Natural killer cell (primary cell): ENCODE measurements at regions not wholly inside any gene's neighbourhood (a gene's known extent, or its start where the extent isn't known, plus 50 kb on each side); places are given as distances from the start of the nearest gene placed in this dataset.
A peak's percentile ranks its signal among the peaks of the same experiment; 100 is the strongest.
"Not testable (repeated sequence)": the region's sequence is repeated elsewhere in the genome, so short reads cannot be mapped to it uniquely, and the experiment has no call there.

Experiments
- ATAC-seq, 3 donors: fragments of 150-1000 bp in 2 of 3; fragments of 200-7000 bp in 1 of 3; cut with Tn5 transposase; 1 replicate in 1 of 3; 2 replicates in 2 of 3; pipeline ENCODE4 v1.10.0; 2021; ENCODE audit warnings: mild to moderate bottlenecking in 2 of 3, moderate library complexity in 2 of 3
- DNase-seq, 2 donors: peaks; one replicate each; pipeline versions ENCODE4 v3.0.0 to v3.0.0-alpha.2; 2013 to 2021; ENCODE audit warnings: mixed read lengths in 1 of 2
- H3K27ac ChIP-seq: one replicate; pipeline ENCODE4 v1.5.1; 2013; ENCODE audit warnings: mild to moderate bottlenecking, low read length
- H3K27me3 ChIP-seq: one replicate; pipeline ENCODE4 v1.6.1; 2013; ENCODE audit warnings: low read length; ENCODE audit not compliant: control insufficient read depth, insufficient read depth
- H3K36me3 ChIP-seq: one replicate; pipeline ENCODE4 v1.6.1; 2013; ENCODE audit warnings: low read length; ENCODE audit not compliant: control insufficient read depth, insufficient read depth
- H3K4me1 ChIP-seq: one replicate; pipeline ENCODE4 v1.6.1; 2013; ENCODE audit warnings: low read length; ENCODE audit not compliant: control insufficient read depth, insufficient read depth
- H3K4me3 ChIP-seq: one replicate; pipeline ENCODE4 v1.5.1; 2013; ENCODE audit warnings: low read length
- H3K9me3 ChIP-seq: one replicate; pipeline ENCODE4 v1.6.1; 2013; ENCODE audit warnings: low read length; ENCODE audit not compliant: control insufficient read depth, insufficient read depth
- H3K27ac Mint-ChIP-seq, 2 donors: one replicate each; pipeline ENCODE4 v1.8.0; 2022; ENCODE audit warnings: mild to moderate bottlenecking in 2 of 2, mixed read lengths in 2 of 2, moderate library complexity in 1 of 2
- H3K27me3 Mint-ChIP-seq, 2 donors: one replicate each; pipeline ENCODE4 v1.8.0; 2022; ENCODE audit warnings: low read depth in 2 of 2, mixed read lengths in 2 of 2
- H3K36me3 Mint-ChIP-seq: one replicate; pipeline ENCODE4 v1.8.0; 2022; ENCODE audit warnings: mixed read lengths
- H3K4me1 Mint-ChIP-seq, 2 donors: one replicate each; pipeline ENCODE4 v1.8.0; 2022; ENCODE audit warnings: mixed read lengths in 2 of 2
- H3K4me3 Mint-ChIP-seq: one replicate; pipeline ENCODE4 v1.8.0; 2022; ENCODE audit warnings: mild to moderate bottlenecking, moderate library complexity, mixed read lengths
- H3K9me3 Mint-ChIP-seq, 2 donors: one replicate each; pipeline ENCODE4 v1.8.0; 2022; ENCODE audit warnings: mixed read lengths in 2 of 2
- WGBS: methylation state at CpG from one replicate; pipeline ENCODE4 v1.1.7; 2013; ENCODE audit warnings: missing lambda C conversion rate; ENCODE audit not compliant: insufficient coverage; 5-methylcytosine and 5-hydroxymethylcytosine counted together
- intact Hi-C: fragments of 100-400 bp; cut with micrococcal nuclease; formaldehyde crosslinking; loops from one replicate; pipeline ENCODE4 v1.14.2; 2022
- TF ChIP-seq, protein P1 (sequence below): fragments of 200-600 bp; IDR thresholded peaks from one replicate; pipeline ENCODE4 v1.8.0; 2022; ENCODE audit warnings: antibody characterized with exemption

DNA sequence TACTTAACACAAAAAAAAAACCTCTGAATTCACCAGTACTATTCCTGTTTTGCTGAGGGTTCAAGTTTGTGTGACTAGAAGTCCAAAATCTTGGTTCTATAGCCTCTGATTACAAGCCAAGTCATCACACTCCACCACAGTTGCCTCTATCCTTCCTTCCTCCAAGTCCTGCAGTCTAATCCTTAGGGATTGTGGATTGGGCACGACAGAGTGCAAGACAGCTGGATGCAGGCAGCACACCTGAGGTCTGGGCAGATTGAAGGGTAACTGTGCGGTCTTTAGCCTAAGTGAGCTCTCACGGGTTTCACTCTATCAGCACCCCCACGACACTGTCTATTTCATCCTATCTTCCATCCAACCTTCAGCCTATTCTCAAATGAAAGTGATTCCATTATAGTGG is 299.4 kb upstream of the ID2 start:
- no peaks in the 10 kb centered on the region for H3K9me3 ChIP-seq
- H3K9me3 Mint-ChIP-seq = no peaks in the 10 kb centered on the region
- H3K4me1 ChIP-seq = peaks cover 29% of the 10 kb centered on the region
- H3K27me3 Mint-ChIP-seq = no peaks in the 10 kb centered on the region
- TF ChIP-seq, protein P1, sequence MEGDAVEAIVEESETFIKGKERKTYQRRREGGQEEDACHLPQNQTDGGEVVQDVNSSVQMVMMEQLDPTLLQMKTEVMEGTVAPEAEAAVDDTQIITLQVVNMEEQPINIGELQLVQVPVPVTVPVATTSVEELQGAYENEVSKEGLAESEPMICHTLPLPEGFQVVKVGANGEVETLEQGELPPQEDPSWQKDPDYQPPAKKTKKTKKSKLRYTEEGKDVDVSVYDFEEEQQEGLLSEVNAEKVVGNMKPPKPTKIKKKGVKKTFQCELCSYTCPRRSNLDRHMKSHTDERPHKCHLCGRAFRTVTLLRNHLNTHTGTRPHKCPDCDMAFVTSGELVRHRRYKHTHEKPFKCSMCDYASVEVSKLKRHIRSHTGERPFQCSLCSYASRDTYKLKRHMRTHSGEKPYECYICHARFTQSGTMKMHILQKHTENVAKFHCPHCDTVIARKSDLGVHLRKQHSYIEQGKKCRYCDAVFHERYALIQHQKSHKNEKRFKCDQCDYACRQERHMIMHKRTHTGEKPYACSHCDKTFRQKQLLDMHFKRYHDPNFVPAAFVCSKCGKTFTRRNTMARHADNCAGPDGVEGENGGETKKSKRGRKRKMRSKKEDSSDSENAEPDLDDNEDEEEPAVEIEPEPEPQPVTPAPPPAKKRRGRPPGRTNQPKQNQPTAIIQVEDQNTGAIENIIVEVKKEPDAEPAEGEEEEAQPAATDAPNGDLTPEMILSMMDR = no peak
- no peaks in the 10 kb centered on the region for H3K27me3 ChIP-seq
- H3K4me3 ChIP-seq = no peak overlapping the region
- no peak for DNase-seq
- WGBS = 92% methylated on average over 4 of the region's 4 CpGs
- H3K4me3 Mint-ChIP-seq = no peak overlapping the region
- H3K36me3 Mint-ChIP-seq = no peaks in the 10 kb centered on the region
- H3K27ac Mint-ChIP-seq = peak overlapping the region in 1 of 2 donors; percentile 10
- peaks cover 3% of the 10 kb centered on the region for H3K36me3 ChIP-seq
- ATAC-seq = no peak
- no peak overlapping the region for H3K27ac ChIP-seq
- H3K4me1 Mint-ChIP-seq = peaks cover 40 to 54% of the 10 kb centered on the region in 2 donors
- intact Hi-C loops = loop anchor here (5.0 kb wide), 1 partner anchor 40 kb away; no protein-coding TSS in a partner anchor

DNA sequence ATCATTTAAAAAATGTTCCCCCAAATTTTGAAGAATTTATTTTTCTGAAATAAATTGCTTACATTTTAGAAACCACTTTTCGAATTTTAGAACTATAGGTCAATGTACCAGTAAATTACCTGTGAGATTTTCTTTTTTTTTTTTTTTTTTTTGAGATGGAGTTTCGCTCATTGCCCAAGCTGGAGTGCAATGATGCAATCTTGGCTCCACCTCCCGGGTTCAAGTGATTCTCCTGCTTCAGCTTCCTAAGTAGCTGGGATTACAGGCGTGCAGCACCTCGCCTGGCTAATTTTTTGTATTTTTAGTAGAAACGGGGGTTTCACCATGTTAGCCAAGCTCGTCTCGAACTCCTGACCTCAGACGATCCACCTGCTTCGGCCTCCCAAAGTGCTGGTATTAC is 295.1 kb upstream of the ID2 start:
- WGBS = 94% methylated on average over 5 of the region's 10 CpGs
- H3K4me3 Mint-ChIP-seq, H3K4me3 ChIP-seq, H3K36me3 Mint-ChIP-seq, ATAC-seq, H3K36me3 ChIP-seq, H3K9me3 Mint-ChIP-seq, H3K27ac Mint-ChIP-seq, H3K27me3 Mint-ChIP-seq, H3K9me3 ChIP-seq, H3K27ac ChIP-seq, H3K27me3 ChIP-seq, H3K4me1 ChIP-seq, DNase-seq, intact Hi-C loops: not testable (repeated sequence)
- peaks cover 8 to 35% of the 10 kb centered on the region in 2 donors for H3K4me1 Mint-ChIP-seq

DNA sequence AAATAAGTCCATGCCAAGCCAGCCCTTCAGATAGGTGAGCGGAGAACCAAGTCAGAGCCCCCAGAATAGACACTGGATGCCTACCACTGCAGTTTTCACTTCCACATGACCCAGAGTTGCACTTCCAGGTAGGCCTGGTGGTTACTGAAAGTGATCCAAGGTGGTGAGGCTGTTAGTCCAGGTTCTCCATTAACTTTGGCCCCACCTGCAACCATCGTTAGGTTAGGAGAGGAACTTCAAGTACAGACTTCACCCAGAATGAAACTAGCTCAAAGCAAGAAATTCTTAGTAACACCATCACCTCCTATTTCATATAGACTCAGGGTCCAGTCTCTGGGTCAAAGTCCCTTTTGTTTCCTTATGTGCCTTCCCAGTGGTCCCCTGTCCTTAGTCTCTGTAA is 293.1 kb upstream of the ID2 start:
- H3K9me3 Mint-ChIP-seq = no peaks in the 10 kb centered on the region
- intact Hi-C loops = no loop called here
- no peak overlapping the region for H3K4me3 Mint-ChIP-seq
- no peak overlapping the region for H3K27ac ChIP-seq
- H3K4me1 ChIP-seq = peaks cover 4% of the 10 kb centered on the region
- no peaks in the 10 kb centered on the region for H3K27me3 ChIP-seq
- no peaks in the 10 kb centered on the region for H3K9me3 ChIP-seq
- TF ChIP-seq, protein P1 = no peak
- H3K4me1 Mint-ChIP-seq = peaks cover 8 to 23% of the 10 kb centered on the region in 2 donors
- H3K27ac Mint-ChIP-seq = no peak overlapping the region
- WGBS = 97% methylated on average over 2 of the region's 2 CpGs
- H3K36me3 Mint-ChIP-seq = no peaks in the 10 kb centered on the region
- peaks cover 10% of the 10 kb centered on the region for H3K36me3 ChIP-seq
- H3K27me3 Mint-ChIP-seq = no peaks in the 10 kb centered on the region
- no peak overlapping the region for H3K4me3 ChIP-seq
- no peak for DNase-seq
- no peak for ATAC-seq

DNA sequence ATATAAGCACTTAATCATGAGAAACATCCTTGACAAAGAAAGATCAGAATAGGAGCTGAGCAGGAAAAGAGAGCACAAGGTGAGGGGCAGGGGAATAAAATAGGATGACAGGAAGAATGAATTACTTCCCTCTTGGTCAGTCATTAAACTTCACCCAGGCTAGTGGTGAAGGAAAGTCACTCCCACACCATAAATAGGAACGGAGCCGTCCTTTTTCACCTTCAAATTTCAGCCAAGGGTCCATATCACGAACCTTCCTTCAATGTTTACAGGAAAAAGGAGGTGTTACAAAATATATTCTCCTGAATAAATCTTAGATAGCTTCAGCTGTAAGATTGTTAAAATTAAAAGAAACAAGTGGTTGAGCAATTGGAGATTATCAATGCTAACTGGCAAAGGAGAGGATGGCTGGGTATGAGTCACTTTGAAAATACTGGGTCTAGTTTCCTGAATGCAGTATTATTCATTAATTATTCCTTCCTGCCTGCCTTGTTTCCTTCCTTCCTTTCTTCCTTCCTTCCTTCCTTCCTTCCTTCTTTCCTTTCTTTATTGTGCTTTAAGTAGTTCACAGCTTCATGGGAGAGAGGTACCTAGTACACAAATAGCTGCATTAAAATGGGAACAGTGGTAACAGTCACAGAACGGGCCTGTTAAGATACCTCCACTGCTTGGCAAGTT is 292.3 kb upstream of the ID2 start:
- peak overlapping the region in 1 of 2 donors; percentile 65 for H3K27ac Mint-ChIP-seq
- H3K9me3 Mint-ChIP-seq = no peaks in the 10 kb centered on the region
- H3K4me1 Mint-ChIP-seq = peaks cover 6 to 19% of the 10 kb centered on the region in 2 donors
- no peaks in the 10 kb centered on the region for H3K27me3 Mint-ChIP-seq
- WGBS = 0% methylated on average over 1 of the region's 4 CpGs
- intact Hi-C loops = no loop called here
- peaks cover 12% of the 10 kb centered on the region for H3K4me1 ChIP-seq
- no peak overlapping the region for H3K4me3 Mint-ChIP-seq
- TF ChIP-seq, protein P1 = no peak
- H3K36me3 Mint-ChIP-seq = no peaks in the 10 kb centered on the region
- no peak for DNase-seq
- H3K4me3 ChIP-seq = no peak overlapping the region
- ATAC-seq = no peak
- H3K27me3 ChIP-seq = no peaks in the 10 kb centered on the region
- H3K9me3 ChIP-seq = no peaks in the 10 kb centered on the region
- no peak overlapping the region for H3K27ac ChIP-seq
- peaks cover 10% of the 10 kb centered on the region for H3K36me3 ChIP-seq
